Loucy (cell line): ENCODE measurements at regions not wholly inside any gene's neighbourhood (a gene's known extent, or its start where the extent isn't known, plus 50 kb on each side); places are given as distances from the start of the nearest gene placed in this dataset.

ENCODE experiments used
- H2AFZ ChIP-seq: fragments of 200-600 bp; sonication (generic); 2 replicates; pipeline ENCODE4 v1.6.0; 2016; ENCODE audit warnings: antibody characterized with exemption, mild to moderate bottlenecking, low read length, moderate library complexity
- H3F3A ChIP-seq: fragments of 200-600 bp; 2 replicates; pipeline ENCODE4 v1.6.0; 2016; ENCODE audit warnings: antibody characterized with exemption, low read depth, mild to moderate bottlenecking
- H3K27me3 ChIP-seq: fragments of 200-600 bp; sonication (generic); 2 replicates; pipeline ENCODE4 v1.6.1; 2014; ENCODE audit warnings: low read length, mild to moderate bottlenecking; ENCODE audit not compliant: insufficient read depth, poor library complexity, severe bottlenecking
- H3K36me3 ChIP-seq: fragments of 200-600 bp; sonication (generic); 2 replicates; pipeline ENCODE4 v1.6.1; 2016; ENCODE audit warnings: low read length; ENCODE audit not compliant: insufficient read depth
- H3K4me1 ChIP-seq: fragments of 200-600 bp; sonication (generic); 2 replicates; pipeline ENCODE4 v1.5.1; 2014; ENCODE audit warnings: low read length, mild to moderate bottlenecking; ENCODE audit not compliant: insufficient read depth, poor library complexity, severe bottlenecking
- H3K4me2 ChIP-seq: fragments of 200-600 bp; sonication (generic); 2 replicates; pipeline ENCODE4 v1.6.0; 2014; ENCODE audit warnings: antibody characterized with exemption, low read length, low read depth, mild to moderate bottlenecking; ENCODE audit not compliant: poor library complexity, severe bottlenecking
- H3K4me3 ChIP-seq: fragments of 200-600 bp; sonication (generic); 2 replicates; pipeline ENCODE4 v1.5.1; 2014; ENCODE audit warnings: low read length, mild to moderate bottlenecking, mixed read lengths; ENCODE audit not compliant: poor library complexity, severe bottlenecking
- H3K79me2 ChIP-seq: fragments of 200-600 bp; sonication (generic); 2 replicates; pipeline ENCODE4 v1.6.1; 2014; ENCODE audit warnings: low read length; ENCODE audit not compliant: insufficient read depth
- H3K9ac ChIP-seq: fragments of 200-600 bp; sonication (generic); 2 replicates; pipeline ENCODE4 v1.6.0; 2014; ENCODE audit warnings: mild to moderate bottlenecking, low read depth, low read length, moderate library complexity; ENCODE audit not compliant: poor library complexity, severe bottlenecking
- H3K9me2 ChIP-seq: fragments of 200-600 bp; sonication (generic); replicated peaks from 2 replicates; pipeline ENCODE4 v1.6.1; 2016; ENCODE audit warnings: low read depth, low read length, mixed read lengths
- H3K9me3 ChIP-seq: fragments of 200-600 bp; sonication (generic); 2 replicates; pipeline ENCODE4 v1.6.1; 2014; ENCODE audit warnings: mild to moderate bottlenecking, antibody characterized with exemption, low read length, low read depth; ENCODE audit not compliant: insufficient read depth
- H4K20me1 ChIP-seq: fragments of 200-600 bp; sonication (generic); 2 replicates; pipeline ENCODE4 v1.6.0; 2014; ENCODE audit warnings: antibody characterized with exemption, low read length, mild to moderate bottlenecking; ENCODE audit not compliant: insufficient read depth, poor library complexity, severe bottlenecking
- CTCF ChIP-seq: fragments of 200-600 bp; sonication (generic); conservative IDR thresholded peaks from 2 replicates; pipeline ENCODE4 v1.5.1; 2014; ENCODE audit warnings: mild to moderate bottlenecking, antibody characterized with exemption, low read length
- EZH2phosphoT487 ChIP-seq: fragments of 200-600 bp; IDR thresholded peaks from 2 replicates; pipeline ENCODE4 v1.6.1; 2018; ENCODE audit warnings: antibody characterized with exemption, mild to moderate bottlenecking, moderate library complexity, borderline replicate concordance

- Histone ChIP-seq H3K4me3 (no peak overlapping the region), H3K4me2 (no peak overlapping the region), H3K9ac (no peak overlapping the region), H3F3A (no peaks in the 10 kb centered on the region), H3K36me3 (no peaks in the 10 kb centered on the region; the same call in 1 of the 2 replicates), H2AFZ (no peak overlapping the region), H3K4me1 (peaks cover 63% of the 10 kb centered on the region), H3K9me3 (peaks cover 4% of the 10 kb centered on the region; the same call in 1 of the 2 replicates), H3K27me3 (no peaks in the 10 kb centered on the region), H3K9me2 (no peaks in the 10 kb centered on the region), H3K79me2 (no peaks in the 10 kb centered on the region), H4K20me1 (no peaks in the 10 kb centered on the region)
- TF ChIP-seq EZH2phosphoT487 = no peak
- TF ChIP-seq CTCF = no peak
Measured at GRCh38 chr6:14221564-14222279, 104.2 kb downstream of the CD83 start.

- peaks cover 4% of the 10 kb centered on the region; the same call in 1 of the 2 replicates for H3K9me3 ChIP-seq
- H3K27me3 ChIP-seq = no peaks in the 10 kb centered on the region
- H2AFZ ChIP-seq = no peak overlapping the region
- H3K9ac ChIP-seq = peak overlapping the region; percentile 61
- no peak for TF ChIP-seq CTCF
- no peak for TF ChIP-seq EZH2phosphoT487
- H3K9me2 ChIP-seq = no peaks in the 10 kb centered on the region
- no peaks in the 10 kb centered on the region for H4K20me1 ChIP-seq
- no peaks in the 10 kb centered on the region for H3F3A ChIP-seq
- peaks cover 58% of the 10 kb centered on the region for H3K4me1 ChIP-seq
- no peak overlapping the region for H3K4me3 ChIP-seq
- no peaks in the 10 kb centered on the region; the same call in 1 of the 2 replicates for H3K36me3 ChIP-seq
- H3K4me2 ChIP-seq = no peak overlapping the region
- H3K79me2 ChIP-seq = no peaks in the 10 kb centered on the region
Measured at GRCh38 chr6:14222956-14223355, 105.4 kb downstream of the CD83 start.

- Histone ChIP-seq H2AFZ (no peak overlapping the region), H3K4me1 (peaks cover 48% of the 10 kb centered on the region), H3K9me2 (no peaks in the 10 kb centered on the region), H3K4me3 (no peak overlapping the region), H3K9me3 (peaks cover 4% of the 10 kb centered on the region; the same call in 1 of the 2 replicates), H3K4me2 (peak overlapping the region; percentile 38), H3F3A (no peaks in the 10 kb centered on the region), H3K9ac (peak overlapping the region; percentile 61), H3K36me3 (no peaks in the 10 kb centered on the region; the same call in 1 of the 2 replicates), H3K79me2 (no peaks in the 10 kb centered on the region), H3K27me3 (no peaks in the 10 kb centered on the region), H4K20me1 (no peaks in the 10 kb centered on the region)
- TF ChIP-seq CTCF (no peak), EZH2phosphoT487 (no peak)
Measured at GRCh38 chr6:14224359-14225103, 107.0 kb downstream of the CD83 start.
